ENCODE measurements at regions not wholly inside any gene's neighbourhood (a gene's known extent, or its start where the extent isn't known, plus 50 kb on each side); places are given as distances from the start of the nearest gene placed in this dataset.
A peak's percentile ranks its signal among the peaks of the same experiment; 100 is the strongest.

GRCh38 chr18:43714343-43715010, 437.2 kb upstream of the SYT4 start:
- no peak for TF ChIP-seq EZH2 (IDR thresholded peaks at IDR 0.05; ENCODE audit: borderline replicate concordance, low read depth, low read length, poor library complexity, severe bottlenecking)
- H3K27ac ChIP-seq (ENCODE audit: low read depth, low read length, poor library complexity, severe bottlenecking): no peak overlapping the region
- no peaks in the 10 kb centered on the region for H3K27me3 ChIP-seq (replicated peaks; ENCODE audit: insufficient read depth, low read depth, low read length, poor library complexity)
- BruUV-seq (replicated peaks): no TSS peak
- no peaks in the 10 kb centered on the region for H3K9me3 ChIP-seq (ENCODE audit: low read depth, low read length, poor library complexity, severe bottlenecking)
- no peaks in the 10 kb centered on the region for H3K36me3 ChIP-seq (ENCODE audit: insufficient read depth, low read length, poor library complexity, severe bottlenecking)
- H3K4me3 ChIP-seq (ENCODE audit: low read depth, low read length, poor library complexity, severe bottlenecking): no peak overlapping the region
- intact Hi-C loops (cut with micrococcal nuclease; ENCODE audit: unreplicated experiment): no loop called here
- H3K4me1 ChIP-seq (ENCODE audit: insufficient read depth, low read length, poor library complexity, severe bottlenecking): no peaks in the 10 kb centered on the region
- no peak for DNase-seq (ENCODE audit: low spot score)
- CTCF ChIA-PET: no interaction called here
- POLR2A ChIA-PET (ENCODE audit: low non-redundant PET): no interaction called here

DNA sequence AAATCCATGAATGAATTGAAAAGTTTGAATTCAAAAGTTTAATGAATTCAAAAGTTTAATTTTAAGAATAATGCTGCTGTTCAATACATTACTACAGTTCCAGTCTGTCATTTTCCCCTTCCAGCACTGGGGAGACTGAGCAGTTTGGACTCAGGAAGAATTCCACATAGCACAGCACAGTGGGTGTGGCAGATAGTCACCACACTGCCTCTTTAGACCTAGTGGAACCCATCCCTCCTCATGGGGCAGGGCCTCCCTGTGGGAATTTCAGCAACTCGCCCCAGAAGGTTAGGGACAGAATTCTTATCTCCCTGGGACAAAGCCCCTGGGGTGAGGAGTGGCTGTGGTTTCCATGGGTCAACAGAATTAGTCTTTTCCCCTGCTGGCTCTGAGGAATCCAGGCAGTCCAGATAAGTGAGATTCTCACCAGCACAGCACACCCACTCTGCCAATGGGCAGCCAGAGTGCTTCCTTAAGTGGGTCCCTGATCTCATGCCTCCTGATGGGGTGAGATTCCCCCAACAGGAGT, 442.0 kb upstream of the SYT4 start:
- Histone ChIP-seq H3K27ac (ENCODE audit: low read depth, low read length, poor library complexity, severe bottlenecking) (no peak overlapping the region), H3K4me1 (ENCODE audit: insufficient read depth, low read length, poor library complexity, severe bottlenecking) (no peaks in the 10 kb centered on the region), H3K27me3 (replicated peaks; ENCODE audit: insufficient read depth, low read depth, low read length, poor library complexity) (no peaks in the 10 kb centered on the region), H3K9me3 (ENCODE audit: low read depth, low read length, poor library complexity, severe bottlenecking) (peaks cover 5% of the 10 kb centered on the region), H3K4me3 (ENCODE audit: low read depth, low read length, poor library complexity, severe bottlenecking) (no peak overlapping the region), H3K36me3 (ENCODE audit: insufficient read depth, low read length, poor library complexity, severe bottlenecking) (no peaks in the 10 kb centered on the region)
- BruUV-seq (replicated peaks): no TSS peak
- CTCF ChIA-PET: no interaction called here
- POLR2A ChIA-PET (ENCODE audit: low non-redundant PET): no interaction called here
- DNase-seq (ENCODE audit: low spot score): no peak
- TF ChIP-seq EZH2 (IDR thresholded peaks at IDR 0.05; ENCODE audit: borderline replicate concordance, low read depth, low read length, poor library complexity, severe bottlenecking): no peak
- TF ChIP-seq, protein P1, sequence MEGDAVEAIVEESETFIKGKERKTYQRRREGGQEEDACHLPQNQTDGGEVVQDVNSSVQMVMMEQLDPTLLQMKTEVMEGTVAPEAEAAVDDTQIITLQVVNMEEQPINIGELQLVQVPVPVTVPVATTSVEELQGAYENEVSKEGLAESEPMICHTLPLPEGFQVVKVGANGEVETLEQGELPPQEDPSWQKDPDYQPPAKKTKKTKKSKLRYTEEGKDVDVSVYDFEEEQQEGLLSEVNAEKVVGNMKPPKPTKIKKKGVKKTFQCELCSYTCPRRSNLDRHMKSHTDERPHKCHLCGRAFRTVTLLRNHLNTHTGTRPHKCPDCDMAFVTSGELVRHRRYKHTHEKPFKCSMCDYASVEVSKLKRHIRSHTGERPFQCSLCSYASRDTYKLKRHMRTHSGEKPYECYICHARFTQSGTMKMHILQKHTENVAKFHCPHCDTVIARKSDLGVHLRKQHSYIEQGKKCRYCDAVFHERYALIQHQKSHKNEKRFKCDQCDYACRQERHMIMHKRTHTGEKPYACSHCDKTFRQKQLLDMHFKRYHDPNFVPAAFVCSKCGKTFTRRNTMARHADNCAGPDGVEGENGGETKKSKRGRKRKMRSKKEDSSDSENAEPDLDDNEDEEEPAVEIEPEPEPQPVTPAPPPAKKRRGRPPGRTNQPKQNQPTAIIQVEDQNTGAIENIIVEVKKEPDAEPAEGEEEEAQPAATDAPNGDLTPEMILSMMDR (conservative IDR thresholded peaks at IDR 0.05; ENCODE audit: low read depth, low read length): no peak
- intact Hi-C loops (cut with micrococcal nuclease; ENCODE audit: unreplicated experiment): no loop called here

GRCh38 chr18:43720041-43720440, 442.8 kb upstream of the SYT4 start:
- CTCF ChIA-PET: no interaction called here
- no peak for DNase-seq (ENCODE audit: low spot score)
- Histone ChIP-seq H3K36me3 (ENCODE audit: insufficient read depth, low read length, poor library complexity, severe bottlenecking) (no peaks in the 10 kb centered on the region), H3K4me3 (ENCODE audit: low read depth, low read length, poor library complexity, severe bottlenecking) (no peak overlapping the region), H3K27ac (ENCODE audit: low read depth, low read length, poor library complexity, severe bottlenecking) (no peak overlapping the region), H3K9me3 (ENCODE audit: low read depth, low read length, poor library complexity, severe bottlenecking) (peaks cover 5% of the 10 kb centered on the region), H3K4me1 (ENCODE audit: insufficient read depth, low read length, poor library complexity, severe bottlenecking) (no peaks in the 10 kb centered on the region), H3K27me3 (replicated peaks; ENCODE audit: insufficient read depth, low read depth, low read length, poor library complexity) (no peaks in the 10 kb centered on the region)
- intact Hi-C loops (cut with micrococcal nuclease; ENCODE audit: unreplicated experiment): no loop called here
- POLR2A ChIA-PET (ENCODE audit: low non-redundant PET): no interaction called here
- no peak for TF ChIP-seq EZH2 (IDR thresholded peaks at IDR 0.05; ENCODE audit: borderline replicate concordance, low read depth, low read length, poor library complexity, severe bottlenecking)
- TF ChIP-seq, protein P1 (conservative IDR thresholded peaks at IDR 0.05; ENCODE audit: low read depth, low read length): no peak
- BruUV-seq (replicated peaks): no TSS peak

DNA sequence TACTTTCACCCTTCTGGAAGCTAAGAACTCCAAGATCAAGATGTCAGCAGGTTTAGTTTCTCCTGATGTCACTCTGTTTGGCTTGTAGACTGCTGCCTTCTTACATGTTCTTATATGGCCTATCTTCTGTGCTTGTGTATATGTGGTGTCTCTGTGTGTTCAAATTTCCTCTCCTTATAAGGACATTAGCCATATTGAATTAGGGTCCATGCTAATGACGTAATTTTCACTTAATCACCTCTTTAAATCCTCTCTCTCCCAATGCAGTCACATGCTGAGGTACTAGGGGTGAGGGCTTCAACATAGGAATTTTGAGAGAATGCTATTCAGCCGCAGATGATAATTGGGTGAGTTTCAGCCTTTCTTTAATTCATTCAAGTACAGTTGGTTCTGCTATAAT, 458.3 kb upstream of the SYT4 start:
- Histone ChIP-seq H3K27ac (ENCODE audit: low read depth, low read length, poor library complexity, severe bottlenecking) (no peak overlapping the region), H3K4me1 (ENCODE audit: insufficient read depth, low read length, poor library complexity, severe bottlenecking) (no peaks in the 10 kb centered on the region), H3K36me3 (ENCODE audit: insufficient read depth, low read length, poor library complexity, severe bottlenecking) (no peaks in the 10 kb centered on the region), H3K4me3 (ENCODE audit: low read depth, low read length, poor library complexity, severe bottlenecking) (no peak overlapping the region), H3K27me3 (replicated peaks; ENCODE audit: insufficient read depth, low read depth, low read length, poor library complexity) (no peaks in the 10 kb centered on the region), H3K9me3 (ENCODE audit: low read depth, low read length, poor library complexity, severe bottlenecking) (no peaks in the 10 kb centered on the region)
- no TSS peak for BruUV-seq (replicated peaks)
- CTCF ChIA-PET: no interaction called here
- POLR2A ChIA-PET (ENCODE audit: low non-redundant PET): no interaction called here
- intact Hi-C loops (cut with micrococcal nuclease; ENCODE audit: unreplicated experiment): no loop called here
- TF ChIP-seq, protein P1 (conservative IDR thresholded peaks at IDR 0.05; ENCODE audit: low read depth, low read length): no peak
- DNase-seq (ENCODE audit: low spot score): peak; percentile 2

Measured in A673 (cell line).